ENCODE measurements at regions not wholly inside any gene's neighbourhood (a gene's known extent, or its start where the extent isn't known, plus 50 kb on each side); places are given as distances from the start of the nearest gene placed in this dataset.

DNA sequence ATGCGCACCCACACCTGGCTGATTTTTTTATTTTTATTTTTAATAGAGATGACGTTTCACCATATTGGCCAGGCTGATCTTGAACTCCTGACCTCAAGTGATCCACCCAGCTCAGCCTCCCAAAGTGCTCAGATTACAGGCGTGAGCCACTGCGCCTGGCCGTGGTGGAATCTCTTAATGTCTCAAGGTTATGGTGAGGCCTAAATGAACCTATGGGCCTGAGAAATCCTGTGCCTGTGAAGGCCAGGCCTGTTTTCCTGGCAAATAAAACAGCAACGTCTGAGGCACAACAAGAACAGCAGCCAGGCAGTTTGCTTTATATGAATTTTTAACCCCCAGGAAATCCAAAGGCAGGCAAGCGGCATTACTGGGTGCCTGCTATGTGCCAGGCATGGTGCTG is 297.5 kb upstream of the ZMIZ1 start:
- DNase-seq (ENCODE audit: extremely low read depth in 1 of 2, low read depth in 1 of 2) = no peak

DNA sequence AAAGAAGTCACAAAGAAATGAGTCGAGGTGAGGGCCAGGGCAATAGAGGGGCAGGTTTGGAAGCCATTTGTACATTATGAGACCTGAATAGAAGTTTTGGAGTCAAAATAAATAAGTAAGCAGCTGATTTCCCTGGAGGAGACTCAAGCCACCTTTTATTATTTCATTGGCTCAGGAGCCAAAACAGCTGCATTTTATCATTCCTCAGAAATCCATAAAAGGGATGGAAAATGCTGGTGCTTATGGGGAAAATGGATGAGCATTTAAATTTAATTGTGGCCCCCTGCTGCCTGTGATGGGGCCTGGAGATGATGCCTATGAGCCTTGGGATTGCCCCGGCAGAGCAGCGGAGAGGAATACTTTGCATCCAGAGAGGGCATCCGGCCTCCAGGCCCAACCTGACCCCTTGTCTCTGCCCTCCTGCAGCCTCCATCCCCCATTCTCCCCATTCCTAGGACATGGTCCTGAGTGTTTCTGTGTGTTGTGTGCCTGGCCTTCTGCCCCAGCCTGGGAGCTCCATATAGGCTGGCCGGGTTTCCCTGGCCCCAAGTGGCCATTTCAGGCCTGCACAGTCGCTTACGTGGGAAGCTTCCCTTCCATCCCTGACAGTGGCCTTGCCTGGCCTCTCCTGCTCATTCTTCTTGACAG is 296.8 kb upstream of the ZMIZ1 start:
- DNase-seq (ENCODE audit: extremely low read depth in 1 of 2, low read depth in 1 of 2) = no peak

DNA sequence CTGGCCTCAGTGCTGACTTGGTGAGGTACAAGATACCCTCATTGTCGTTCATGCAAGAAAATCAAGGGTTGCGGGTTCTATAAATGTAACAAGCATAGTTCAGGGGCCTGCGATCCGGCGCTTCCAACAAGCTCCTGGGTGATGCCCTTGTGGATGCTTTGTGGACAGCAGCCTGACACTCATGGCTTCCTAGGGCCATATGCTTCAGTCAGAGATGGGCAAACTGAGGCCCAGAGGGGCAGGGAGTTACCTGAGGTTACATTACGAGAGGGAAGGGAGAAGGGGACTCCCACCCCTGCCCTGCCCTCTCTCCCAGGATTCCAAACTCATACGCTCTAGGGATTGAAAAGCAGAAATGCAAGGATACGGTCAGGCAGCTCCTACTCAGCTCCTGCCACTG is 296.3 kb upstream of the ZMIZ1 start:
- no peak for DNase-seq (ENCODE audit: extremely low read depth in 1 of 2, low read depth in 1 of 2)

DNA sequence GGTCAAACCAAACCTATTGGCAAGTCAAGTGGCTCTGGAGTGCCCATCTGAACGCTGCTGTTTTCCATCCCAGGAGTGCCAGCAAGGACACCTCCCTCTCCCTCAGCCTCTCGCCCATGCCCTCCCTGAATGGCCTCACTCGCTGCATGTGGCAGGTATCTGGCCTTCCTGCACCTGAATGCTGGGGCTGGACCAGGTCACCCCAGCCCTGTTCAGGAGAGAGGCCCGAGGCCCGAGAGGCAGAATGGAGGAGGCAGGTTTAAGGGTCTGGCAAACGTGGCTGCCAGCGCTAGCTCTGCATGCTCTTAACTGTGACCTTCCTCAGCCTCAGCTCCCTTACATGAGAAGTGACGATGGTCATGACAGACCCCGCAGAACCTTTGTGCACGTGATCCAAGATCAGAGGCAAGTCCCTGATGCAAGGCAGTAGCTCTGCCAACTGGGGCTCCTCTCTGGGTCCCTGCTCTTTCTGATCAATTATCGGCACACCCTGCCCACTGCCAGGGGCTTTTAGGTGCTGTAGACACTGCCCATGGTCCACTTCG is 295.7 kb upstream of the ZMIZ1 start:
- DNase-seq (ENCODE audit: extremely low read depth in 1 of 2, low read depth in 1 of 2) = no peak

DNA sequence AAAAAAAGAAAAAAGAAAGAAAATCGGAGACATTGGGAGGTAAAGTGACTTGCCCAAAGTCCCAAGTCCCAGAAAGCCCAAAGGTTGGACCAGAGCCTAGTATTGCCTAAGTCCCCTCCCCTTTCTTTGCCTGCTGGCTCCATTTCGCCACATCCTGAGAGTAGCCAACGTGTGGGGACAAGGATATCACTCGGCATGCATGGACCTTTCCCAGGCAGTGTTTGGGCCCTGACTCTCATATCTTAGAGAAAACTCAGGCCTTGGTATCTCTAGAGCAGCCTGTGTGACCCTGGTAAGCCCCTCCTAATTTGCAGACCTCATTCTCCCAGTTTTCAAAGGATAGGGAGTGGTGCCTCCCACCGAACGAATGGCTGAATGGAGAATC is 294.2 kb upstream of the ZMIZ1 start:
- DNase-seq (ENCODE audit: extremely low read depth in 1 of 2, low read depth in 1 of 2) = no peak

DNA sequence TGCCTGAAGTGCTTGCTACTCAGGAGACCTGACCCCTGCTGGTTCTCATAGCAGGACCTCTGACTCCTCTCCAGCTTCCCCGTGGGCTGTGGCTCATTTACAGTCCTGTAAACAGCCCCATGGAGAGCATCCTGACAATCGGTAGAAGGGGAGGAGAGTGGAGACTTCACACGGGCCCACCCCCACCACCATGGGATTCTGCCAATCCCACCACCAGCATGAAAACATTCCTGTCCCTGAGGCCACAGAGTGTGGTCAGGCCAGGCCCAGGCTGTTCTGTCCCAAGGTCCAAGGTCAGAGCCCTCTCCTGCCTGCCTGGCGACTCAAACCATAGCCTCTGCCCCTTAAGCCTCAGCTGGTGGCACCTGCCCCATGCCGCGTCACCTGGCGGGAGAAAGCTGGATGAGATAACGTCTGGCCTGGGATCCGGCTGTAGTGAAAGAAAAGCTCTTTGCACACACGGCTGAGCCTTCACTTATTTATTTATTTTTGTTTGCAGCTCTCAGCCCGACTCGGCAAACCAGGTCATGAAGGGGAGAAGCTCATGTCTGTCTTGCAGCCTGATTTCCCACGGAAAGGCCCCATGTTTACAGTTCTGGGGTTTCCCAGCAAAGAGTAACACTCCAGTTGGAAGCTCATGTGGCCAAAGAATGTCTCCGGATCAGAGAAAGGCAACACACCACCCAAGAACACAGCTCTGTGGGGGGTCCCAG is 293.6 kb upstream of the ZMIZ1 start:
- DNase-seq (ENCODE audit: extremely low read depth in 1 of 2, low read depth in 1 of 2) = no peak

DNA sequence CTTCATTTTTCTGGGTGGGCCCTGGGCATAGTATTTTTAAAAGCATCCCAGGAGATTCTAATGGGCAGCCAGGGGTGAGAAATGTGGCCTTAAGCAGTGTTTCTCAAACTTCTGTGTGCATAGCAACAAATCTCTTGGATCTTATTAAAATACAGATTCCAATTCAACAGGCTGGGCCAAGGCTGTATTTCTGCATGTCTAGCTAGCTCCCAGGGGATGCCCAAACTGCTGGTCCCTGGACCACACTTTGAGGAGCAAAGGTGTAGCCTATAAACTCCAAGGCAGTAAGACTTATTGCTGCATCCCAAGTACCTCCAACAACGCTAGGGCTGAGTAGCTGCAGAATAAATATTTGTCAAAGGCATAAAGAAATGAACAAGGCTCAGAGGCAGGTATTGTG is 292.9 kb upstream of the ZMIZ1 start:
- DNase-seq (ENCODE audit: extremely low read depth in 1 of 2, low read depth in 1 of 2) = no peak

DNA sequence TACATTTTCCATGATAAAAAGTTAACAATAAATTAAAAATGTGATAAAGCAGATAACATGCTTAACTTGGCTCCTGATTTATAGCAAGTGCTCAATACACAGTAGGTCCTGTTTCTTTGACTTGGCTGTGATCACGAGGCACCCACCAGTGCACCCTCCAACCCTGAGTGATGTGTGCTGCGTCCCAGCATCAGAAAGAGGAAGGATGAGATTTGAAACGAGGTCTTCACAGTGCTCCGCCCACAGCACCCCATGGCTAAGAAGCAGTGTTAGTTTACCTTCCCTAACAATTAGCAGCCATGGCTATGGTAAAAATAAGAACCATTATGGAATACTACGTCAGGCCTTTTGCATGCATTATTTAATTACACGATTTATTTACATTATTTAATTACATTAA is 292.0 kb upstream of the ZMIZ1 start:
- DNase-seq (ENCODE audit: extremely low read depth in 1 of 2, low read depth in 1 of 2) = no peak

DNA sequence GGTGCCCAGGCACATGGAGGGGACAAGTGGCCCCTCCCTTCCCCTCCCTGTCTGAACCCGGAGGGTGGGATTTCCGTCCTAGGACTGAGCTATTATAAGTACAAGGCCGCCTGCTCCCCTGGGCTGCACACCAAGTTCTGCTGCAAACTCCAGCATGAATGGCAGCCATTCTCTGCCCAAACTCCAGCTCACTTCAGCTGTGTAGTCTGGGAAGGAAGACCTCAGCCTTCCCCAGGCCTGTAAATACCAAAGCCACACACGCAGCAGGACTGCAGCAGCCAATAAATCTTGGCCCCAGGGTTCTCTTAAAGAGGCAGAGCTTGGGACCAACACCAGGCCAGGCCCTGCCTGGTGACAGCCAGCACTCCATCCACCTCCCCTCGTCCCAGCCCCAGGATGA is 291.3 kb upstream of the ZMIZ1 start:
- no peak for DNase-seq (ENCODE audit: extremely low read depth in 1 of 2, low read depth in 1 of 2)

DNA sequence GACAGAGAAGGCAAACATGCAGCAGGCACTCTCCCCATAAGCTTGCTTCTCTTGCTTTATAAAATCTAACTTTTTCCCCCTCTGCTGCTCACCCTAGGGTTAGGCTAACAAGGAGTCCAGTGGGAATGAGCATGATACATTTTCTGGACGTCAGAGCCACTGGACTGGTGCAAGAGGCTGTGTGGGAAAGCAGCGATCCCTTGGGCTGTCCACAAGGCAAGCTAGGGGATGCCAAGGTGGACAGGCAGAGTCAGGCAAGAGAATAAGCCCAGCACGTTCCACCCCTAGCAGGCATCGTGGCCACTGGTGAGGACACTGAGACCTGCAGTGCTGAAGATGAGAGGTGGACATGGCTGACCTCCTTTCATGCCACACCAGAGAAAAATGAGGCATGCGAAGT is 290.9 kb upstream of the ZMIZ1 start:
- DNase-seq (ENCODE audit: extremely low read depth in 1 of 2, low read depth in 1 of 2) = no peak

DNA sequence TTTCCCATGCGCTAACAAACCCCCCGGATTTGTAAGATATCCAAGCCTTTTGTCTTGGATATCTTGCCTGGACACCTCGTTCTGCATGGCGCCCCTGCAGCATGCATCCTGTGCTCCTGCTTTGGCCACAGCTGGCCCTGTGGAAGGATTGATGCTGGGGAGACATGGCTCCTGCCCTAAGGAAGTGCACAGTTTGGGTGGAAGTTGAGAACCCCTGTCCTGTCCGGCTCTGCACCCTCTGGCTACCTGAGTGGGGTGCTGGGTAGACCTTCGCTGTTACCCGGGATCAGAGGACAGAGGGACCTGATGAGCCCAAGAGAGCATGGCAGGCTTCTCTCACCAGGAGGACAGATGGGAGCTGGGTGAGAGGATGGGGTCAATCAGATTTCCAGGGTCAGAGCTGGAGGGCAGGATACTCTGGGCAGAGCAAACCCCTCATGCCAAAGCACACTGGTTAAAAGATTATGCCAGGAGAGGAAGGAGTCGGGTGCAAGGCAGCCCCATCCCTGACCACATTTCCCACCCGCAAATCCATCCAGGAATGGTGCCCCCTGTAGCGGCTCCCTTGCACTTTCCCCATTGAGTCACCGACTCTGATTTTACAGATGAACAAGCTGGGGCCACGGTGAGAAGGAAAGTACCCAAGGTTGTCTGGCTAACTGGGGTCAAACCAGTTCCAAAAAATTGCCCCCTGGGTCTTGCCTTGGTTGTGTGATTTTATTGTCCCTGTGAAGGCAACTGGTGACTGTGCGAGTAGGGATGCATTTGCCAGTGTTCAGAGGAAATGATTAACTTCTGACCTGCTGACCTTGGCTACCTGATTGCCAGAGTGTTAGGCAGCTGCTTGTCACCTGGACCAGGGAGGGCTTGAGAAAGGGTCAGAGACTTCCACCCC is 290.1 kb upstream of the ZMIZ1 start:
- DNase-seq (ENCODE audit: extremely low read depth in 1 of 2, low read depth in 1 of 2) = no peak

DNA sequence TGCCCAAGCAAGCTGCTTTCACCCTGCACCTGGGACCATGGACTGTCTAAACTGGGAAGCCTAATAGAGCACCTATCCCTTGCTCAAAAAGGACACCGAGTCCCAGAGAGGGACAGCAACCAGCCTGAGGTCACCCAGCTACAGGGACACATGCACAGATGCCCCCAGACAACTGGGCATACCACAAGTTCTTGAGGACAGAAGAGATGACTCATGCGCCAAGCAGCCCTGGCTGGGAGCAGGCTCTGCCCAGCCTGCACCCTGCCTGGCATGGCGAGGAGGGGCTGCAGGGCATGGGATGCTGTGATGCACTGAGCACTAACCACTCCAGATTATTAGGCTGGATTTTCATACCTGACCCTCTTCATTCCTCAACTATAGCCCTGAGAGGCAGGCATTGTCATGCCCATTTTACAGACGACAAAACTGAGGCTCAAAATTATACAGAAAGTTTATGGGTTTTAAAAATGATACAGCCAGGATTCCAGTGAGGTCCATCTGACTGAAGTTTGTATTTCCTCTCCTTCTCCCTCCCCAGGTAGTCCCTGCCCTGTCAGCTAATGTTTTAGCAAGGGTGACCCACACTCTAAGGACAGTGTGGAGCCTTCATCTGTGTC is 289.3 kb upstream of the ZMIZ1 start:
- DNase-seq (ENCODE audit: extremely low read depth in 1 of 2, low read depth in 1 of 2) = no peak

DNA sequence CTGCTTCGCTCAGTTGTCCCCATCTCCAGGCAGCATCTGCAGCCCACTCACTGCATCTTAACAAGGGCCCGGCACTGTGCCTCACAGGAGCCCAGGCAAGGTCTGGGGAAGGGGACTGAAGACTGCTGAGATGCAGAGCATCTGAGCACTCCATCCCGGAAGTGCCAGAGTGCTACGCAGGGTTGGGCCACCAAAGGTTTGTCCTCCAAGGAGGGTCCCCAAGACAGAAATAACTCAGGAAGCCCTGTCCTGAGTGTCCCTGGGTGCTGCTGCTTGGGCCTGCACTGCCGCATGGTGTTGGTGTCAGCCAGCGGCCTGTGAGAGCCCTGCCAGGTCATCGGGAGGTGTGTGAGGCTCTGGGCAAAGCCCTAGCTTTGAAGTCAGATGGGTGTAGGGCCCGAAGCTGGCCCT is 288.2 kb upstream of the ZMIZ1 start:
- DNase-seq (ENCODE audit: extremely low read depth in 1 of 2, low read depth in 1 of 2) = no peak

DNA sequence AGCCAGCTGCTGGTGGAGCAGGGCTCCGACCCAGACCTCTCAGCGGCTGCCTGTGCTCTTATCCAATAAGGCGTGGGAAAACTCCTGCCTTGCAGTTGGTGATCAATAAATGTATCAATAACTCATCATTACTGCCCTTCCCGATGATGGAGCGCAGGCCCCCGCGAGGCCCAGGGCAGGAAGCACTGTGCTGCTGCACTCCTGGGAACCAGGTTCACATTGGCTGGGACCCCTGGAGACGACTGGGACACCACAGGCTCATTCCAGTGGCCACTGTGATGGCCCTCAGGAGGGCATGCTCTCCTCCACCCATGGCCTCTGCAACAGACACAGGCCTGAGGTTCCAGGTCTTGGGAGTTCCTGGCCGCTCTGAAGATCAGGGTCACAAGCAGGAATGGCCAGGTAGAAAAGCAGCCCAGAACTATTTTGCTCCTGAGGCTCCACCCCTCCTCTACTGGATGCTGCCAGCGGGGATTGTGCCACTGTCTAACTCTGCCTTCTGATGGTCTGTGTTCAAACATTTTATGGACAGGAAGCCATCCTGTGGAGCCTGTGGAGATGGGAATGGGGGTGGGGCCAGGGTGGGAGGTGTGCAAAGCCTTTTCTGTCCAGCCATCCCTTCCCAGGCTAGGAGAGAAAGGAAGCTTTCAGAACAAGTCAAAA is 287.4 kb upstream of the ZMIZ1 start:
- no peak for DNase-seq (ENCODE audit: extremely low read depth in 1 of 2, low read depth in 1 of 2)

DNA sequence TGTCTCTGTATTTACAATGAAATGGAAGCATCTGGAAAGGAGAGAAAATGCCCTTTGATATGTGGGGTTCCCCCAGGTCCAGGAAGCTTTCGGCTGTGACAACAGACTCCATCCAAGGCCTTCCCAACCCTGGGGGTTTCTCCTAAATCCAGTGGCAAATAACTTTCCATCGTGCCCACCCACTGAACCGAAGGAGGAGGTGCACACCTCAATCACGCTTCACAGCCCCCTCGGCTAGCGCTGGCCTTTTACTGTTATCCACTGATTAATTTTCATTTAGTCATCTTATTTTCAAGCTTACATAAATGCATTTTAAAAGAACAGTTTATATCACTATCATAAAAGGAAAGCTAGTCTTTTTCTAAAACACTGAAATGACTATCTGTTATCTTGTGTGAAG is 286.8 kb upstream of the ZMIZ1 start:
- DNase-seq (ENCODE audit: extremely low read depth in 1 of 2, low read depth in 1 of 2) = no peak

DNA sequence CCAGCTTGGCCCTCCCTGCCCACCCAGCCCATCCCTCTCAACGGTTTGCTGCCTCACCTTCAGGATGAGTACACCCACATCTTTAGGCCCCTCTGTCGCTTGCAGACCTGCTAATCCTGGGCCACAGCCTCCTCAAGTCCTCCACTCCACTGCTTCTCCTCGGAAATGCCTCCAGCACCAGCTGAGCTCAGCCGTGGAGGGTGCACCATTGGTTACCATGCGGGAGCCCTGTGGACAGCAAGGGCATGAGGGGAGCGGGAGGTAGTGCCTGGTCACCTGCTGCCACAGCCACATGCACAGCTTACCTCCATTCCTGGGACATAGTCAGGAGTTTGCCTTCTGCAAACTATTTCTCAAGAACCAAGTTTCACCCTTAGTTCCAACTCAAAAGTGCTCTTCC is 286.3 kb upstream of the ZMIZ1 start:
- DNase-seq (ENCODE audit: extremely low read depth in 1 of 2, low read depth in 1 of 2) = no peak

DNA sequence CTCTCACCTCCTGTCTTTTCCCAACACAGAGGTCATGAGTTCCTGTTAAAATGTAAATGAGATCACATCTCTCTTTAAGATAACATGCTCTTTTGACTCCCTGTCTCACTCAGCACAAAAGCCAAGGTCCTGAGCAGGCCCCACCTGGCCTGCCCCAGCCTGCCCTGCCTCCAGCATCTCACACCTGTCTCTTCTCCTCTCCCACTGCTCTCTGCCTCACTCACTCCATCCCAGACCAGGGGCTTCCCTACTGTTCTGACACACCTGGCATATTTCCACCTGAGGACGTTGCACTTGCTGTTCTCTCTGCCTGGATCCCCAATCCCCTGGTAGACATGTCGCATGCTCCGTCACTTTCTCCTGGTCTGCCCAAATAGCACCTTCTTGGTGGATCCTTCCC is 285.0 kb upstream of the ZMIZ1 start:
- DNase-seq (ENCODE audit: extremely low read depth in 1 of 2, low read depth in 1 of 2) = no peak

DNA sequence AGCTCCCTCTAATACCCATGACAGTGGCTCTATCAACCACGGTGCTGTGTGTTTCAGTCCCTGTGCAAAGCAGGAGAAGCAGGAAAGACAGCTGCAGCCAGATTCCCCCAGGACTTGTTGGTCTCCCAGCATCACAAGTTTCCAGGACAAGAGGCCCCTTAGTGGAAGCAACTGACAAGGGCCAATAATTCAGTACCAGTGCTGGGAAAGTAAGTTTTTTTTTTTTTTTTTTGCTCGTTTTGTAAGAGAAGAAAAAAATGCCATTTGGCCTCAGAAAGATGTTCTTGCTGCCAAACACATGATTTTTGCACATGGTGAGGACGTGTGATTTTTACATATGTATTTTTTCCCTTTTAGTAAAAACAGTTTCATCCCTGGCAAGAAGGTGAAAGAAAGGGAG is 284.2 kb upstream of the ZMIZ1 start:
- no peak for DNase-seq (ENCODE audit: extremely low read depth in 1 of 2, low read depth in 1 of 2)

DNA sequence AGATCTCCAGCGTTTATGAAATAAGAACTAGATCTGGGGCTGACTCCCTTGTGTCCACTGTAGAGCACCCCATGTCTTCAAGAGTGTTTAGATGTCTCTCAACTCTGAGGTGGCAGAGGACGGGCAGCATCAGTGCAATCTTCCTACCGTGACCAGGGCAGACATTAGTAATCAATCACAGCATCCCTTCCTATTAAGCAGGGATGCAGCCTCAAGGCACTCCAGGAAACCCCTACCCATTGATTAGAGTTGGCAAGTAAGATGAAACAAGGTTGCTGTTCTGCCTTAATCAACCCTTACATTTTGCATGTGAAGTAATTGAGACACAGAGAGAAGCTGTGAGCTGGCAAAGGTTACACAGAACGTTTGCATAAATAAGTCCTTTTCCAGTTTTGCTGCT is 283.7 kb upstream of the ZMIZ1 start:
- DNase-seq (ENCODE audit: extremely low read depth in 1 of 2, low read depth in 1 of 2) = no peak

DNA sequence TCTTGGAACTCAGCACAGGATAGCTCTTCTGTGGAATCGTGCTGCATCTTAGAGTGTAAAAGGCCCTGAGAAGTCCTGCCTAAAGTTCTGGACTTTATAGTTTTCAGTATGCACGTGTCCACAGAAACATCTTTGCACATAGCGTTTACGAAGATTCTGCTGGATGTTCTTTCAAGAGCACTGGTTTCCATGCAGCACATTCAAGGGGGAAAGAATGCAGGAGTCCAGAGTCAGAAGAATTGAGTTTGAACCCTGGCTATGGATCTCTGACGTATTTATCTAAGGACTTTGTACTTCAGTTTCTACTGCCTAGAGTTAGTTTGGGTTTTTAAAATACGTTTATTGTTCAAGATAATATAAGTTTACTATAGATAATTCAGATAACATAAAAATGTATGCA is 282.8 kb upstream of the ZMIZ1 start:
- DNase-seq (ENCODE audit: extremely low read depth in 1 of 2, low read depth in 1 of 2) = no peak

DNA sequence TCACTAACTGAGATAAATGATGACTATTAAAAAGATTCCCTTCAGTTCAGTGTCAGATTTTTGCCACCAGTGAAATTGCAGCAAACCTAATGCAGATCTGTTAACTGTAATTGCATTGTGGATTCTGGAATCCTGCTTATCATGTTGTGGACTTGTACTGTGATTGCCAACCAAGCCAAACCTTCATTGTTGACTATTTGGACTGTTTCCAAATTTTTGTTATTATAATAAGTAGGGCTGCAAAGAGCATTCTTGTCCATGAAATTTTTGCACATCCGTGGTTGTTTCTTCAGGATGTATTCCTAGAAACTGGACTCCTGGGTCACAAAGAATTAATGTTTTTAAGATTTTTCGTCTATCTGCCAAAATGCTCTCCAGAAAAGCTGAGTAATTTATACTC is 281.6 kb upstream of the ZMIZ1 start:
- DNase-seq (ENCODE audit: extremely low read depth in 1 of 2, low read depth in 1 of 2) = no peak

Data from stimulated activated CD8-positive, alpha-beta memory T cell treated with anti-CD3 and anti-CD28 coated beads, Interleukin-7, amount 100 ng/mL, for 48 hours (primary cell).